ENCODE measurements at regions not wholly inside any gene's neighbourhood (a gene's known extent, or its start where the extent isn't known, plus 50 kb on each side); places are given as distances from the start of the nearest gene placed in this dataset.

DNA sequence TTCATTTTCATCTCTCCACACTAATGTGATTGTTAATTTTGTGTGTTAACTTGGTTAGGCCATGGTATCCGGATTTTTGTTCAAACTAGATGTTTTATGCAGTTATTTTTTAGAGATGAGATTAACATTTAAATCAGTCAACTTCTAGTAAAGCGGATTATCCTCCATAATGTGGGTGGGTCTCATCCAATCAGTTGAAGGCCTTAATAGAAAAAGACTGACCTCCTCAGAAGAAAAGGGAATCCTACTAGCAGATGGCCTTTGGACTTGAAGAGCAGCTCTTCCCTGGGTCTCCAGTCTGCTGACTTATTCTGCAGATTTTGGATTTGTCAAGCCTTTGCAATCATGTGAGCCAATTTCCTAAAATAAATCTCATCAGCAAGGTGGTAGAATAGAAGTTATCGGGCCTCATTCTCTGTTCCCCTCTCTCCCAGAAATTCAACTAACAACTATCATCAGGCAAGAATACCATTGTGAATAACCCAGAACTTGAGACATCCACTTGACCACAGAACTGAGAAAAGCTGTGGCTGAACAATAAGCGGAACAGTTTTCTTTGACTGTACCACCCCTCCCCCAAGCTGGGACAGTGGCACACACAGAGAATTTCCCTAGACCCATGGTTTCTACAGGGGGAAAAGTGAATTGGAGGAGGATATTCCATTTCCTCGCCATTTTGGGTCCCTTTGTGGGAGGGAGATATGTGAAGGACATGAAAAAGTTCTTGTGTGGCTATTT lies 323.0 kb downstream of the UTRN start:
- ATAC-seq (no peak), DNase-seq (no peak)
- Histone ChIP-seq H3K9me3 (no peaks in the 10 kb centered on the region), H3K4me1 (no peaks in the 10 kb centered on the region), H3K27ac (no peak overlapping the region), H3K36me3 (no peaks in the 10 kb centered on the region), H3K4me3 (no peak overlapping the region), H3K27me3 (no peaks in the 10 kb centered on the region)
- TF ChIP-seq CTCF (IDR thresholded peaks at IDR 0.05), result no peak
- intact Hi-C loops (cut with DNase I), result no loop called here

DNA sequence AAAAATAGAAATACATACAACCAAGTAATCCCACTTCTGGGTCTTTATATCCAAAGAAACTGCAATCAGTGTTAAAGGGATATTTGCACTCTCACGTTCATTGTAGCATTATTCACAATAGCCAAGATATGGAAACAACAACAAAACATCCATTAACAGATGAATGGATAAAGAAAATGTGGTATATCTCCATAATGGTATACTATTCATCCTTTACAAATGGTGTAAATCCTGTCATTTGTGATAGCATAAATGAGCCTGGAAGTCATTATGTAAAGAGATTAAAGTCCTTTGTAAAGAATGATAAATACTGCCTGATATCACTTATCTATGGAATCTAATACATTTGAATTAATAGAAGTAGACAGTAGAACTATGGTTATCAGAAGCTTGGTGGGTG lies 327.7 kb downstream of the UTRN start:
- no peaks in the 10 kb centered on the region for H3K9me3 ChIP-seq
- H3K4me3 ChIP-seq, result no peak overlapping the region
- no peak for ATAC-seq
- no peak for DNase-seq
- H3K27ac ChIP-seq, result no peak overlapping the region
- no peaks in the 10 kb centered on the region for H3K27me3 ChIP-seq
- no peak for TF ChIP-seq CTCF (IDR thresholded peaks at IDR 0.05)
- intact Hi-C loops (cut with DNase I), result no loop called here
- no peaks in the 10 kb centered on the region for H3K4me1 ChIP-seq
- no peaks in the 10 kb centered on the region for H3K36me3 ChIP-seq

- H3K4me1 ChIP-seq, result no peaks in the 10 kb centered on the region
- no peaks in the 10 kb centered on the region for H3K9me3 ChIP-seq
- intact Hi-C loops (cut with DNase I), result no loop called here
- no peak for TF ChIP-seq CTCF (IDR thresholded peaks at IDR 0.05)
- ATAC-seq, result no peak
- no peak overlapping the region for H3K27ac ChIP-seq
- H3K4me3 ChIP-seq, result no peak overlapping the region
- H3K27me3 ChIP-seq, result no peaks in the 10 kb centered on the region
- no peak for DNase-seq
- no peaks in the 10 kb centered on the region for H3K36me3 ChIP-seq
These were observed 328.7 kb downstream of the UTRN start for GRCh38 chr6:144613859-144614258.

DNA sequence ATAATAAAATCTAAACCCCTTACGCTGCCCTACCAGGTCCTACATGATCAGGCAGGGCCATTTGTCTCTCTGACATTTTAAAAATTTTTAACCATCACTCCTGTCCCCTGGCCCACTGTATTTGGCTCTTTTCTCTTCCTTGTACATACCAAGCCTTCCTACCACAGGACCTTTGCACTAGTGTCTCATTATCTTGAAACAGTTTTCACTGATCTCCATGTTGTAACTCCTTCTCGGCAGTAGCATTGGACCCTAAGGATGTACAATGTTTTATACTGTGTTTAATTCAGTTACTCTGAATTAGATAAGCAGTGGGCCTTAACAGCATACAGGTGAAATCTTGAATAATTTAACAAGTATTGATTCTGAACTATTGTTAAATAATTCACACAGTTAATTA lies 330.7 kb downstream of the UTRN start:
- H3K9me3 ChIP-seq, result no peaks in the 10 kb centered on the region
- no peaks in the 10 kb centered on the region for H3K36me3 ChIP-seq
- H3K27me3 ChIP-seq, result no peaks in the 10 kb centered on the region
- no peak for TF ChIP-seq CTCF (IDR thresholded peaks at IDR 0.05)
- intact Hi-C loops (cut with DNase I), result no loop called here
- ATAC-seq, result no peak
- H3K4me1 ChIP-seq, result no peaks in the 10 kb centered on the region
- DNase-seq, result no peak
- H3K27ac ChIP-seq, result no peak overlapping the region
- H3K4me3 ChIP-seq, result no peak overlapping the region

DNA sequence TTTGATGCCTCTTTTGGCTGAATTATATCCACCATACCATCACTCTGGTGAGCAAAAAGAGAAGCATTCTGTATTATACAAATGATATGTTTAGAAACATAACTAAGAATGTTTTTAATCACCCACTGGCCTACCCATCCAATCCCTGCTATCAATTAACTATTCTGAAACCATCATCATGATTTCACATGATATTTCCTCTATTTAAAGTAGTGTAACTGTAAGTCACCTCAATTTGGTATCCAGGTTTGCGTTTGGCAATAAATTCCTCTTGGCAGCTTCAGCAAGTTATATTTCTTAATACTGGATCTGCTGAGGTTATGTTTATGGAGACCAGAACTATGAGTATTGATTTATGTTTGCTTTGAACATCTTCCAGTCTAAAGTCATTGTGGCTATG lies 332.1 kb downstream of the UTRN start:
- no peaks in the 10 kb centered on the region for H3K36me3 ChIP-seq
- no peaks in the 10 kb centered on the region for H3K4me1 ChIP-seq
- intact Hi-C loops (cut with DNase I), result no loop called here
- TF ChIP-seq CTCF (IDR thresholded peaks at IDR 0.05), result no peak
- no peaks in the 10 kb centered on the region for H3K27me3 ChIP-seq
- no peak overlapping the region for H3K27ac ChIP-seq
- H3K9me3 ChIP-seq, result no peaks in the 10 kb centered on the region
- H3K4me3 ChIP-seq, result no peak overlapping the region
- no peak for ATAC-seq
- DNase-seq, result no peak
